ENCODE measurements at regions not wholly inside any gene's neighbourhood (a gene's known extent, or its start where the extent isn't known, plus 50 kb on each side); places are given as distances from the start of the nearest gene placed in this dataset.

- no peaks in the 10 kb centered on the region for H3K9me3 ChIP-seq (ENCODE audit: low read depth, low read length)
- no peaks in the 10 kb centered on the region for H3K27me3 ChIP-seq (ENCODE audit: insufficient read depth, low read length)
- H4K20me1 ChIP-seq (ENCODE audit: insufficient read depth, low read length): no peaks in the 10 kb centered on the region
- H3K79me2 ChIP-seq (ENCODE audit: insufficient read depth, low read length): no peaks in the 10 kb centered on the region
- H3K4me3 ChIP-seq (ENCODE audit: insufficient read depth, low read length): no peak overlapping the region
- no peak for DNase-seq (ENCODE audit: insufficient read length, low spot score, missing footprints)
- H3K27ac ChIP-seq (ENCODE audit: low read depth, low read length): no peak overlapping the region
- H3K4me1 ChIP-seq (ENCODE audit: insufficient read depth, low read length): no peaks in the 10 kb centered on the region
- H3K4me2 ChIP-seq (ENCODE audit: insufficient read depth, low read length): no peak overlapping the region
- no peaks in the 10 kb centered on the region for H3K36me3 ChIP-seq (ENCODE audit: insufficient read depth, low read length)
- no peak overlapping the region for H2AFZ ChIP-seq (ENCODE audit: low read length)
- TF ChIP-seq, protein P1, sequence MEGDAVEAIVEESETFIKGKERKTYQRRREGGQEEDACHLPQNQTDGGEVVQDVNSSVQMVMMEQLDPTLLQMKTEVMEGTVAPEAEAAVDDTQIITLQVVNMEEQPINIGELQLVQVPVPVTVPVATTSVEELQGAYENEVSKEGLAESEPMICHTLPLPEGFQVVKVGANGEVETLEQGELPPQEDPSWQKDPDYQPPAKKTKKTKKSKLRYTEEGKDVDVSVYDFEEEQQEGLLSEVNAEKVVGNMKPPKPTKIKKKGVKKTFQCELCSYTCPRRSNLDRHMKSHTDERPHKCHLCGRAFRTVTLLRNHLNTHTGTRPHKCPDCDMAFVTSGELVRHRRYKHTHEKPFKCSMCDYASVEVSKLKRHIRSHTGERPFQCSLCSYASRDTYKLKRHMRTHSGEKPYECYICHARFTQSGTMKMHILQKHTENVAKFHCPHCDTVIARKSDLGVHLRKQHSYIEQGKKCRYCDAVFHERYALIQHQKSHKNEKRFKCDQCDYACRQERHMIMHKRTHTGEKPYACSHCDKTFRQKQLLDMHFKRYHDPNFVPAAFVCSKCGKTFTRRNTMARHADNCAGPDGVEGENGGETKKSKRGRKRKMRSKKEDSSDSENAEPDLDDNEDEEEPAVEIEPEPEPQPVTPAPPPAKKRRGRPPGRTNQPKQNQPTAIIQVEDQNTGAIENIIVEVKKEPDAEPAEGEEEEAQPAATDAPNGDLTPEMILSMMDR (IDR thresholded peaks at IDR 0.05; ENCODE audit: extremely low read depth, low read depth, low read length): no peak
Measured at GRCh38 chr20:21003902-21004301, 102.3 kb downstream of the LINC00237 start.

DNA sequence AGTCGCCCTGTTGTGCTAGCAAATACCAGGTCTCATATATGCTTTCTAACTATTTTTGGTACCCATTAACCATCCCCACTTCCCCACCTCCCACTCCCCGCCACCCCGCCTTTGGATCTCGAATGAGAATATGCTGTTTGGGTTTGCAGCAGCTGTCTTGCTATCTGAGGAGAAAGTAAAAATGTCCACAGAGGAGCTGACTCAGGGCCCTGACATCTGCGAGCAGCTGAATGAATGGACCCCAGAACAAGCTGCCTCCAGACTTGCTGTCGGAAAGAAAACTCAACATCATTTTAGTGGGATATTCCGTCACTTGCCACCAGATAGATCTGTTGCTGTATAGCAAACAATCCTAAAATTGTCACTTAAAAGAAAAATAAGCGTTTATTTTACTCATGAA, 103.7 kb downstream of the LINC00237 start:
- H3K9me3 ChIP-seq (ENCODE audit: low read depth, low read length): no peaks in the 10 kb centered on the region
- no peaks in the 10 kb centered on the region for H3K4me1 ChIP-seq (ENCODE audit: insufficient read depth, low read length)
- no peak overlapping the region for H2AFZ ChIP-seq (ENCODE audit: low read length)
- no peaks in the 10 kb centered on the region for H3K36me3 ChIP-seq (ENCODE audit: insufficient read depth, low read length)
- H4K20me1 ChIP-seq (ENCODE audit: insufficient read depth, low read length): no peaks in the 10 kb centered on the region
- H3K4me3 ChIP-seq (ENCODE audit: insufficient read depth, low read length): no peak overlapping the region
- no peak for DNase-seq (ENCODE audit: insufficient read length, low spot score, missing footprints)
- TF ChIP-seq, protein P1 (IDR thresholded peaks at IDR 0.05; ENCODE audit: extremely low read depth, low read depth, low read length): no peak
- no peak overlapping the region for H3K4me2 ChIP-seq (ENCODE audit: insufficient read depth, low read length)
- no peaks in the 10 kb centered on the region for H3K27me3 ChIP-seq (ENCODE audit: insufficient read depth, low read length)
- no peak overlapping the region for H3K27ac ChIP-seq (ENCODE audit: low read depth, low read length)
- H3K79me2 ChIP-seq (ENCODE audit: insufficient read depth, low read length): no peaks in the 10 kb centered on the region

- H3K4me2 ChIP-seq (ENCODE audit: insufficient read depth, low read length): no peak overlapping the region
- TF ChIP-seq, protein P1 (IDR thresholded peaks at IDR 0.05; ENCODE audit: extremely low read depth, low read depth, low read length): no peak
- no peak overlapping the region for H3K27ac ChIP-seq (ENCODE audit: low read depth, low read length)
- H2AFZ ChIP-seq (ENCODE audit: low read length): no peak overlapping the region
- H3K4me3 ChIP-seq (ENCODE audit: insufficient read depth, low read length): no peak overlapping the region
- no peaks in the 10 kb centered on the region for H3K79me2 ChIP-seq (ENCODE audit: insufficient read depth, low read length)
- H4K20me1 ChIP-seq (ENCODE audit: insufficient read depth, low read length): no peaks in the 10 kb centered on the region
- no peaks in the 10 kb centered on the region for H3K27me3 ChIP-seq (ENCODE audit: insufficient read depth, low read length)
- H3K4me1 ChIP-seq (ENCODE audit: insufficient read depth, low read length): no peaks in the 10 kb centered on the region
- H3K36me3 ChIP-seq (ENCODE audit: insufficient read depth, low read length): no peaks in the 10 kb centered on the region
- no peaks in the 10 kb centered on the region for H3K9me3 ChIP-seq (ENCODE audit: low read depth, low read length)
- no peak for DNase-seq (ENCODE audit: insufficient read length, low spot score, missing footprints)
Measured at GRCh38 chr20:20993372-20993771, 112.8 kb downstream of the LINC00237 start.

DNA sequence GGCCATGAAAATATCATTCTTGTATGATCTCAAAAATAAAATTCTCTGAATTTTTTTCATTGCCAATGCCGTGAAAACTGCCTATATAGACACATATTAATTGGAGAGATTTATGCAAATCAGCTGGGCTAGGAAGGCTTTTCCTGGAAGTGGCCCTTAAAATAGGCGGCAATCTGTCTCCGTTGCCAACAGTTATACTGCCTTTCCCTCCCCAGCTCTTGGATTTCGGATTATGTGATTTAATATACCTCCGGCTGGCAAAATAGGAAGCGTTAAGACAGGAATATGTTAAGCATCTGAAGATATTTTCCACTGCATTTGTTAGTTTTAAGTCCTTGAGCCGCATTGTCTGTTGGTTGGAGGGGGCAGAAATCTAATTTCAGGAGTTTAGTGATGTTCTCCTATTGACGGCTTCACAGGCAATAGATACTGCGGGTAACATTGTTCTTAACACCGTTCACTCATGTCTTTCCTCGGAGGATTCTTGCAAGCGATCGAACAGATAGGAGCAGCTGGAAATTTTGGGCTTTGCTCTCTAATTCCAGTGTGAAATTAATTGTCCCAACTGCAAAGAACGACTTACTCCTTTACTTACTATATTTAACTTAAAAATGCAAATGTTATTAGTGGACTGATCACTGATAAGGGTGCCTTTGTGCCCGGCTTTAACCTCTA, 113.3 kb downstream of the LINC00237 start:
- TF ChIP-seq, protein P1 (IDR thresholded peaks at IDR 0.05; ENCODE audit: extremely low read depth, low read depth, low read length): no peak
- no peak overlapping the region for H3K4me3 ChIP-seq (ENCODE audit: insufficient read depth, low read length)

More for the DNA sequence above, 113.3 kb downstream of the LINC00237 start:
- H2AFZ ChIP-seq (ENCODE audit: low read length): no peak overlapping the region
- H3K4me1 ChIP-seq (ENCODE audit: insufficient read depth, low read length): no peaks in the 10 kb centered on the region
- no peaks in the 10 kb centered on the region for H3K79me2 ChIP-seq (ENCODE audit: insufficient read depth, low read length)
- no peak overlapping the region for H3K4me2 ChIP-seq (ENCODE audit: insufficient read depth, low read length)
- H3K27ac ChIP-seq (ENCODE audit: low read depth, low read length): no peak overlapping the region
- DNase-seq (ENCODE audit: insufficient read length, low spot score, missing footprints): no peak
- no peaks in the 10 kb centered on the region for H3K27me3 ChIP-seq (ENCODE audit: insufficient read depth, low read length)
- H4K20me1 ChIP-seq (ENCODE audit: insufficient read depth, low read length): no peaks in the 10 kb centered on the region
- H3K36me3 ChIP-seq (ENCODE audit: insufficient read depth, low read length): no peaks in the 10 kb centered on the region
- no peaks in the 10 kb centered on the region for H3K9me3 ChIP-seq (ENCODE audit: low read depth, low read length)

Measured in osteoblast (primary cell).